Neural cell (in vitro differentiated cells): ENCODE measurements at regions not wholly inside any gene's neighbourhood (a gene's known extent, or its start where the extent isn't known, plus 50 kb on each side); places are given as distances from the start of the nearest gene placed in this dataset.

Source experiments
- CTCF ChIP-seq: fragments of 450-650 bp; IDR thresholded peaks from 2 replicates; pipeline ENCODE4 v1.5.1; 2014; ENCODE audit warnings: antibody characterized with exemption, mild to moderate bottlenecking, moderate library complexity; ENCODE audit not compliant: poor library complexity, severe bottlenecking
- EP300 ChIP-seq: fragments of 450-650 bp; conservative IDR thresholded peaks from 2 replicates; pipeline ENCODE4 v1.6.1; 2014; ENCODE audit warnings: antibody characterized with exemption, mild to moderate bottlenecking, moderate library complexity; ENCODE audit not compliant: poor library complexity, severe bottlenecking
- EZH2 ChIP-seq: fragments of 200-600, 300-800 bp; shearing (Covaris generic), sonication (generic); IDR thresholded peaks from 2 replicates; pipeline ENCODE4 v1.6.1; 2014; ENCODE audit warnings: antibody characterized with exemption, low read length, borderline replicate concordance, mild to moderate bottlenecking; ENCODE audit not compliant: insufficient read depth, poor library complexity, severe bottlenecking
- MXI1 ChIP-seq: fragments of 450-650 bp; conservative IDR thresholded peaks from 2 replicates; pipeline ENCODE4 v1.6.1; 2014; ENCODE audit warnings: antibody characterized with exemption, mild to moderate bottlenecking; ENCODE audit not compliant: poor library complexity, severe bottlenecking
- POLR2AphosphoS5 ChIP-seq: IDR thresholded peaks from 2 replicates; pipeline ENCODE4 v1.6.1; 2012
- RAD21 ChIP-seq: fragments of 450-650 bp; conservative IDR thresholded peaks from 2 replicates; pipeline ENCODE4 v1.6.1; 2014; ENCODE audit warnings: antibody characterized with exemption, mild to moderate bottlenecking, moderate library complexity
- REST ChIP-seq: IDR thresholded peaks from 2 replicates; pipeline ENCODE4 v1.6.1; 2012; ENCODE audit warnings: borderline replicate concordance
- TAF1 ChIP-seq: IDR thresholded peaks from 2 replicates; pipeline ENCODE4 v1.6.1; 2012; ENCODE audit warnings: low read depth

- TF ChIP-seq RAD21 (no peak), CTCF (no peak), POLR2AphosphoS5 (no peak), EZH2 (no peak), MXI1 (no peak), TAF1 (no peak), REST (no peak), EP300 (no peak)
These were observed 210.9 kb upstream of the OSR1 start for GRCh38 chr2:19569300-19569791.
